Transverse colon (tissue), 4 donors: ENCODE measurements at regions not wholly inside any gene's neighbourhood (a gene's known extent, or its start where the extent isn't known, plus 50 kb on each side); places are given as distances from the start of the nearest gene placed in this dataset.
"Not testable (repeated sequence)": the region's sequence is repeated elsewhere in the genome, so short reads cannot be mapped to it uniquely, and the experiment has no call there.

Experiments
- DNase-seq: peaks from one replicate; pipeline ENCODE4 v3.0.0-alpha.2; 2019
- H3K27ac ChIP-seq, 4 donors: fragments of 200-600 bp; sonication (generic); 2 replicates each; pipeline ENCODE4 v1.5.1; 2016 to 2018; ENCODE audit warnings: inconsistent platforms in 4 of 4
- H3K27me3 ChIP-seq: fragments of 200-600 bp; sonication (generic); 2 replicates; pipeline ENCODE4 v1.5.1; 2017; ENCODE audit warnings: inconsistent platforms
- H3K36me3 ChIP-seq, 4 donors: fragments of 200-600 bp; sonication (generic); 2 replicates each; pipeline ENCODE4 v1.5.1; 2017 to 2019; ENCODE audit warnings: inconsistent platforms in 4 of 4
- H3K4me1 ChIP-seq, 4 donors: fragments of 200-600 bp; sonication (generic); 2 replicates each; pipeline ENCODE4 v1.5.1; 2017 to 2020; ENCODE audit warnings: inconsistent platforms in 4 of 4
- H3K4me3 ChIP-seq, 4 donors: fragments of 200-600 bp; sonication (generic); 1 replicate in 1 of 4; 2 replicates in 3 of 4; pipeline versions ENCODE4 v1.5.1 to v1.6.1; 2017 to 2019; ENCODE audit warnings: inconsistent platforms in 4 of 4
- H3K9me3 ChIP-seq, 2 donors: fragments of 200-600 bp; sonication (generic); 2 replicates each; pipeline ENCODE4 v1.5.1; 2017 to 2019; ENCODE audit warnings: inconsistent platforms in 2 of 2
- CTCF ChIP-seq, 5 experiments: fragments of 200-600 bp in 3 of 5; fragments of 450-650 bp in 2 of 5; sonication (generic) in 3 of 5; IDR thresholded peaks; 1 replicate in 2 of 5; 2 replicates in 3 of 5; pipeline ENCODE4 v1.5.1; 2016 to 2017; ENCODE audit warnings: antibody characterized with exemption in 5 of 5, inconsistent platforms in 3 of 5, mild to moderate bottlenecking in 2 of 5, moderate library complexity in 1 of 5
- EP300 ChIP-seq: sonication (generic); formaldehyde crosslinking; IDR thresholded peaks from one replicate; pipeline ENCODE4 v1.6.1; 2017; ENCODE audit warnings: antibody characterized with exemption, low read depth
- POLR2A ChIP-seq: fragments of 450-650 bp; IDR thresholded peaks from one replicate; pipeline ENCODE4 v1.6.1; 2016; ENCODE audit warnings: antibody characterized with exemption, mild to moderate bottlenecking, moderate library complexity
- POLR2AphosphoS5 ChIP-seq, 3 donors: sonication (generic); formaldehyde crosslinking; IDR thresholded peaks; one replicate each; pipeline ENCODE4 v1.6.1; 2016; ENCODE audit warnings: antibody characterized with exemption in 3 of 3
- WGBS, 2 donors: methylation state at CpG; one replicate each; pipeline ENCODE4 v1.1.5; 2018; ENCODE audit warnings: low coverage in 1 of 2; 5-methylcytosine and 5-hydroxymethylcytosine counted together
- in situ Hi-C, 4 donors: fragments of 200-750 bp; cut with MboI; loops; one replicate each; pipeline versions ENCODE4 v1.15.0 to v1.15.1; 2017; ENCODE audit warnings: low sequenced_read_pairs in 3 of 4, low pct_ligation_motif_present in 1 of 4, low pct_unique_long_range_greater_than_20kb in 1 of 4
- intact Hi-C: fragments of 100-400 bp; cut with DNase I; formaldehyde crosslinking; loops from one replicate; pipeline ENCODE4 v1.15.1; 2023; ENCODE audit warnings: low total_unique reads

DNA sequence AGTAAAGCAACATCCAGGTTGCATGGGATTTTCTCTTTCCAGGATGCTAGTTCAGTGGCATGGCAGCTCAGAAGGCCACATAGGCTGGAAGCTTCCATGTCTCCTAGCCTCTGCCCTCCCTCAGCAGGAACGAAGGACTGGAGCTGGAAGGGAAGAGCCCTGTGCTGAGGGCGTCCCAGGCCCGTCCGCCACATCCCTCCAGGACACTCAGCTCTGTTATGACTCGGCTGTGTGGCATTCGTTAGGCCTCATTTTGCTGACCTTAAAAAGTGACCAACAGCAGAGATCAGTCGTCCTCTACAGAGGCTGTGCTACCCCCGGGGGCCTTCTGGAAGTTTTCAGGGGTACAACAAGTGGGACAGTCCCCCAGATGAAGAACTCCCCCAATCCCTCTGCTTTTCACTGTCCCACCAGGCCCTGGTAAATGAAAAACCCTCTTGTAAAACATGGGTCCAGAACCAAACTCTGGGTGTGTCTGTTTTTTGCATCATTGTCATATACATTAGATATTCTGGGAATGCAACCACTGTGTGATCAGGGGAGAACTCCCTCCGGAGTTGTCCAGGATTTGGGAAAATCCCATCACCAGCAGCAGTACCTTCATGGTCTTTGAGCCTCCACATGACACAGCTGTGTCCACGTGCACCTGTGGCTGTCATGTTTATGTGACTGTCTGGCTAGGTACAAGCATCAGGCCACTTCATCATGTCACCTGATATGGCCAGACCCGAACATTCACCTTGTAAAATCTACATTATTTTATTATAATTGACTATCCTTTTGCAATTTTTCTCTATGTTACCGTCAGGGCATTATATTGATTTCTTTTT, 149.9 kb downstream of the OR4M2 start:
- intact Hi-C loops: no loop called here
- H3K9me3 ChIP-seq: no peaks in the 10 kb centered on the region

GRCh38 chr15:22231603-22232002, 151.3 kb downstream of the OR4M2 start:
- Histone ChIP-seq H3K9me3 (no peaks in the 10 kb centered on the region), H3K36me3 (no peaks in the 10 kb centered on the region), H3K4me1 (no peaks in the 10 kb centered on the region), H3K4me3 (no peak overlapping the region), H3K27ac (no peak overlapping the region), H3K27me3 (no peaks in the 10 kb centered on the region)
- TF ChIP-seq POLR2AphosphoS5 (IDR thresholded peaks at IDR 0.05) (no peak), CTCF (IDR thresholded peaks at IDR 0.05) (no peak), POLR2A (no peak), EP300 (no peak)
- intact Hi-C loops: no loop called here
- no peak for DNase-seq
- 49 to 63% methylated on average over 2 of the region's 2 CpGs for WGBS, 2 donors
- in situ Hi-C loops: no loop called here

More for the DNA sequence above, 149.9 kb downstream of the OR4M2 start:
- H3K4me1 ChIP-seq: no peaks in the 10 kb centered on the region
- in situ Hi-C loops: loop anchor here in 1 of 4 donors (10.0 kb wide), 1 partner anchor 1865 kb away; no protein-coding TSS in a partner anchor
- no peak overlapping the region for H3K27ac ChIP-seq
- 28 to 67% methylated on average over 3 to 9 of the region's 12 CpGs for WGBS, 2 donors
- H3K4me3 ChIP-seq: no peak overlapping the region
- H3K36me3 ChIP-seq: no peaks in the 10 kb centered on the region
- TF ChIP-seq POLR2A: no peak
- DNase-seq: no peak
- no peaks in the 10 kb centered on the region for H3K27me3 ChIP-seq

- Histone ChIP-seq H3K4me1 (no peaks in the 10 kb centered on the region), H3K27me3 (no peaks in the 10 kb centered on the region), H3K9me3 (no peaks in the 10 kb centered on the region), H3K4me3 (no peak overlapping the region), H3K27ac (no peak overlapping the region), H3K36me3 (no peaks in the 10 kb centered on the region)
- TF ChIP-seq POLR2AphosphoS5 (IDR thresholded peaks at IDR 0.05) (no peak), POLR2A (no peak), EP300 (no peak), CTCF (IDR thresholded peaks at IDR 0.05) (no peak)
- WGBS, 2 donors: 91% methylated on average over 3 of the region's 3 CpGs
- DNase-seq: no peak
- in situ Hi-C loops: no loop called here
- intact Hi-C loops: no loop called here
These were observed 152.3 kb downstream of the OR4M2 start for GRCh38 chr15:22232675-22233074.

GRCh38 chr15:22235261-22235930, 155.1 kb downstream of the OR4M2 start:
- H3K4me3 ChIP-seq, H3K27me3 ChIP-seq, in situ Hi-C loops, intact Hi-C loops, DNase-seq, H3K27ac ChIP-seq, H3K9me3 ChIP-seq, H3K4me1 ChIP-seq, H3K36me3 ChIP-seq: not testable (repeated sequence)
- 54 to 63% methylated on average over 2 to 7 of the region's 7 CpGs for WGBS, 2 donors

DNA sequence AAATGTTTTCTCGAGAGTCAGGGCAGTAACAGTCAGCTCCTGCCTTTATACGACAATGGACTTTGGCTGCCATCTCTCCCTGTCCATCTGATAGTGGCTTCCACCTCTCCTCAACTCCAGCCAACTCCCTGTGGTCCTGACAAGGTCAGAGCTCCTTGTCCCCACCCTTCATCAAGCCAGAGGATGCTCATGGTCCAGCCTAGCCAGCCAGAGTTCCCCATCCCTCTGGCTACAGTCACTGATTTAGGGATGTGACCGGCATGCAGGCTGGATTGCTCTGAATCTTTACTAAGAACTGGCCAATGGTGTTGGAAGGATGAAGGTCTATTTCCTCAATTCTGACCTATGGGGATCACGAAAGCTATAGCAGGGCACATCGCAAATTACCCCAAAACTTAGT, 156.1 kb downstream of the OR4M2 start:
- in situ Hi-C loops: no loop called here
- Histone ChIP-seq H3K4me3 (no peak overlapping the region), H3K9me3 (no peaks in the 10 kb centered on the region), H3K27ac (no peak overlapping the region), H3K36me3 (no peaks in the 10 kb centered on the region), H3K4me1 (no peaks in the 10 kb centered on the region), H3K27me3 (no peaks in the 10 kb centered on the region)
- intact Hi-C loops: no loop called here
- 78 to 86% methylated on average over 2 to 5 of the region's 5 CpGs for WGBS, 2 donors
- TF ChIP-seq EP300 (no peak), POLR2A (no peak), POLR2AphosphoS5 (IDR thresholded peaks at IDR 0.05) (no peak), CTCF (IDR thresholded peaks at IDR 0.05) (no peak)
- DNase-seq: no peak
